Stomach (tissue), 8 donors: ENCODE measurements at regions not wholly inside any gene's neighbourhood (a gene's known extent, or its start where the extent isn't known, plus 50 kb on each side); places are given as distances from the start of the nearest gene placed in this dataset.

Source experiments
- DNase-seq, 2 donors: peaks; one replicate each; pipeline versions ENCODE4 v3.0.0 to v3.0.0-alpha.2; 2013 to 2019
- H3K27ac ChIP-seq, 5 donors: fragments of 200-600 bp in 4 of 5; sonication (generic) in 4 of 5; one replicate each; pipeline ENCODE4 v1.5.1; 2013 to 2019; ENCODE audit warnings: mild to moderate bottlenecking in 1 of 5, moderate library complexity in 1 of 5
- H3K27me3 ChIP-seq, 3 donors: fragments of 200-600 bp; sonication (generic); one replicate each; pipeline ENCODE4 v1.5.1; 2017 to 2019; ENCODE audit warnings: mixed run types in 1 of 3
- H3K36me3 ChIP-seq, 4 donors: fragments of 200-600 bp; sonication (generic); 1 replicate in 3 of 4; 2 replicates in 1 of 4; pipeline ENCODE4 v1.5.1; 2016 to 2019
- H3K4me1 ChIP-seq, 4 donors: fragments of 200-600 bp; sonication (generic); one replicate each; pipeline ENCODE4 v1.5.1; 2016 to 2019
- H3K4me3 ChIP-seq, 4 donors: fragments of 200-600 bp; sonication (generic) in 3 of 4; one replicate each; pipeline ENCODE4 v1.5.1; 2016 to 2019; ENCODE audit warnings: mild to moderate bottlenecking in 1 of 4
- H3K9me3 ChIP-seq, 4 donors: fragments of 200-600 bp; sonication (generic); one replicate each; pipeline ENCODE4 v1.5.1; 2016 to 2019
- CTCF ChIP-seq, 7 experiments: fragments of 450-650 bp in 4 of 7; fragments of 200-600 bp in 3 of 7; sonication (generic) in 3 of 7; IDR thresholded peaks; one replicate each; pipeline ENCODE4 v1.5.1; 2016 to 2019; ENCODE audit warnings: antibody characterized with exemption in 7 of 7, control low read depth in 2 of 7, mild to moderate bottlenecking in 1 of 7
- EP300 ChIP-seq: sonication (generic); formaldehyde crosslinking; IDR thresholded peaks from one replicate; pipeline ENCODE4 v1.6.1; 2017; ENCODE audit warnings: antibody characterized with exemption
- POLR2A ChIP-seq, 4 donors: fragments of 450-650 bp; IDR thresholded peaks; one replicate each; pipeline ENCODE4 v1.6.1; 2016; ENCODE audit warnings: antibody characterized with exemption in 4 of 4, control low read depth in 2 of 4, mild to moderate bottlenecking in 1 of 4, moderate library complexity in 1 of 4
- POLR2AphosphoS5 ChIP-seq, 3 donors: sonication (generic); formaldehyde crosslinking; IDR thresholded peaks; one replicate each; pipeline ENCODE4 v1.6.1; 2016; ENCODE audit warnings: antibody characterized with exemption in 3 of 3
- WGBS, 5 donors: extraction: QIAGEN DNeasy Blood & Tissue Kit in 3 of 5; methylation state at CpG; one replicate each; pipeline versions ENCODE4 v1.1.5 to v1.1.7; 2013 to 2018; 5-methylcytosine and 5-hydroxymethylcytosine counted together
- intact Hi-C: fragments of 100-400 bp; cut with DNase I; formaldehyde crosslinking; loops from one replicate; pipeline ENCODE4 v1.15.1; 2023; ENCODE audit warnings: low total_unique reads
- donor health status: healthy with polysubstance abuse.
- donor health status: Bipolar disorder and iron deficiency.
- donor health status: healthy.

- peaks cover 0 to 12% (median 6%) of the 10 kb centered on the region in 4 donors for H3K4me1 ChIP-seq
- peak overlapping the region in 1 of 5 donors; percentile 61 for H3K27ac ChIP-seq
- WGBS, 5 donors, result 67 to 91% (median 84%) methylated on average over 9 of the region's 9 CpGs
These were observed 330.3 kb downstream of the BCOR start for GRCh38 chrX:39767446-39767845.

GRCh38 chrX:39769748-39770147, 328.0 kb downstream of the BCOR start:
- Histone ChIP-seq H3K9me3 (no peaks in the 10 kb centered on the region), H3K27ac (no peak overlapping the region), H3K4me1 (peaks cover 0 to 26% (median 9%) of the 10 kb centered on the region in 4 donors), H3K36me3 (no peaks in the 10 kb centered on the region), H3K4me3 (no peak overlapping the region), H3K27me3 (peaks cover 0 to 10% (median 0%) of the 10 kb centered on the region in 3 donors)
- DNase-seq, result no peak
- intact Hi-C loops, result no loop called here
- 89 to 96% (median 92%) methylated on average over 7 of the region's 7 CpGs for WGBS, 5 donors
- TF ChIP-seq EP300, result no peak
- TF ChIP-seq POLR2AphosphoS5 (IDR thresholded peaks at IDR 0.05), result no peak
- no peak for TF ChIP-seq CTCF (IDR thresholded peaks at IDR 0.05)
- TF ChIP-seq POLR2A (IDR thresholded peaks at IDR 0.05), result no peak

More at GRCh38 chrX:39767446-39767845, 330.3 kb downstream of the BCOR start:
- Histone ChIP-seq H3K4me3 (no peak overlapping the region), H3K9me3 (no peaks in the 10 kb centered on the region), H3K27me3 (peaks cover 0 to 10% (median 0%) of the 10 kb centered on the region in 3 donors), H3K36me3 (no peaks in the 10 kb centered on the region)
- no peak for TF ChIP-seq POLR2A (IDR thresholded peaks at IDR 0.05)
- no peak for TF ChIP-seq POLR2AphosphoS5 (IDR thresholded peaks at IDR 0.05)
- TF ChIP-seq CTCF (IDR thresholded peaks at IDR 0.05), result no peak
- TF ChIP-seq EP300, result no peak
- no peak for DNase-seq
- intact Hi-C loops, result no loop called here

- TF ChIP-seq EP300 (no peak), POLR2AphosphoS5 (IDR thresholded peaks at IDR 0.05) (no peak), POLR2A (IDR thresholded peaks at IDR 0.05) (no peak), CTCF (IDR thresholded peaks at IDR 0.05) (no peak)
- H3K4me3 ChIP-seq, result no peak overlapping the region
- intact Hi-C loops, result no loop called here
- peaks cover 0 to 27% (median 9%) of the 10 kb centered on the region in 4 donors for H3K4me1 ChIP-seq
- H3K9me3 ChIP-seq, result no peaks in the 10 kb centered on the region
- no peak overlapping the region for H3K27ac ChIP-seq
- WGBS, 5 donors, result 81 to 95% (median 92%) methylated on average over 4 to 5 of the region's 5 CpGs
- no peak for DNase-seq
- no peaks in the 10 kb centered on the region for H3K36me3 ChIP-seq
- peaks cover 0 to 5% (median 0%) of the 10 kb centered on the region in 3 donors for H3K27me3 ChIP-seq
These were observed 326.7 kb downstream of the BCOR start for GRCh38 chrX:39771089-39771488.

GRCh38 chrX:39772057-39772832, 325.5 kb downstream of the BCOR start:
- peak; percentile 30 to 63 for DNase-seq
- WGBS, 5 donors, result 11 to 23% (median 21%) methylated on average over 17 to 21 of the region's 21 CpGs
- H3K4me3 ChIP-seq, result no peak overlapping the region

More at GRCh38 chrX:39772057-39772832, 325.5 kb downstream of the BCOR start:
- no peaks in the 10 kb centered on the region for H3K36me3 ChIP-seq
- intact Hi-C loops, result no loop called here
- peaks cover 0 to 27% (median 9%) of the 10 kb centered on the region in 4 donors for H3K4me1 ChIP-seq
- peaks cover 0 to 5% (median 0%) of the 10 kb centered on the region in 3 donors for H3K27me3 ChIP-seq
- TF ChIP-seq POLR2AphosphoS5 (IDR thresholded peaks at IDR 0.05), result no peak
- TF ChIP-seq EP300, result no peak
- TF ChIP-seq CTCF (IDR thresholded peaks at IDR 0.05), result no peak
- TF ChIP-seq POLR2A (IDR thresholded peaks at IDR 0.05), result no peak
- H3K27ac ChIP-seq, result peak overlapping the region; percentile 5 to 77 (median 34)
- H3K9me3 ChIP-seq, result no peaks in the 10 kb centered on the region
